Skeletal muscle tissue (tissue), 3 donors: ENCODE measurements at regions not wholly inside any gene's neighbourhood (a gene's known extent, or its start where the extent isn't known, plus 50 kb on each side); places are given as distances from the start of the nearest gene placed in this dataset.

Experiments used
- H3K27ac ChIP-seq: one replicate; pipeline ENCODE4 v1.7.0; 2013; ENCODE audit warnings: mild to moderate bottlenecking, low read depth, low read length, inconsistent platforms
- H3K27me3 ChIP-seq, 3 donors: one replicate each; pipeline ENCODE4 v1.7.0; 2013; ENCODE audit warnings: low read length in 3 of 3; ENCODE audit not compliant: control insufficient read depth in 3 of 3, insufficient read depth in 3 of 3
- H3K36me3 ChIP-seq, 3 donors: one replicate each; pipeline ENCODE4 v1.7.0; 2013; ENCODE audit warnings: low read length in 3 of 3; ENCODE audit not compliant: control insufficient read depth in 3 of 3, insufficient read depth in 3 of 3
- H3K4me1 ChIP-seq, 3 donors: one replicate each; pipeline ENCODE4 v1.7.0; 2013; ENCODE audit warnings: low read length in 3 of 3, mild to moderate bottlenecking in 3 of 3; ENCODE audit not compliant: control insufficient read depth in 3 of 3, insufficient read depth in 3 of 3
- H3K4me3 ChIP-seq, 3 donors: one replicate each; pipeline ENCODE4 v1.7.0; 2013; ENCODE audit warnings: low read length in 3 of 3
- H3K9ac ChIP-seq, 3 donors: one replicate each; pipeline ENCODE4 v1.7.0; 2013; ENCODE audit warnings: low read length in 3 of 3, mild to moderate bottlenecking in 3 of 3, moderate library complexity in 2 of 3, low read depth in 1 of 3
- H3K9me3 ChIP-seq, 3 donors: one replicate each; pipeline ENCODE4 v1.7.0; 2013; ENCODE audit warnings: low read length in 3 of 3; ENCODE audit not compliant: control insufficient read depth in 3 of 3
- donor health status: Osteomylitis.

DNA sequence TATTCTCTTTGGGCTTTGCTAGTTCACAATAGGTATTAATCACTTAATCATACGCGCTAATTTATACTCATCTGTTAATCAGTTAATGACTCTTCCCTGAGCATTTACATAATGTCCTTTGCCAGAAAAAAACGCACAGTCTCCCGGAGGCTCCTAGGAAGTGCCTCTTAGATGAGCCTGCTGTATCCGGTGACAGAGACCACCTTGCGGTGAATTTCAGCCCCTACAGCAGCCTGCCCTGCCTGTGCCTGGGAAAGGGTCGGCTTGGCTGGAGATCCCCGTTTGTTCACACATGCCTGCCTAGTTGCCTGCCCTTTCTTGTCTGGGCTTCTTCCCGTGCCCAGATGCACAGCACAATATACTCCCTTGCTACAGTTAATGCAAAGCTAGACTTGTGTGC, 152.9 kb downstream of the ZBTB18 start:
- peaks cover 0 to 4% (median 3%) of the 10 kb centered on the region in 3 donors for H3K4me1 ChIP-seq
- no peak overlapping the region for H3K27ac ChIP-seq
- no peak overlapping the region for H3K9ac ChIP-seq
- peaks cover 0 to 2% (median 0%) of the 10 kb centered on the region in 3 donors for H3K27me3 ChIP-seq
- H3K4me3 ChIP-seq, result no peak overlapping the region
- no peaks in the 10 kb centered on the region for H3K9me3 ChIP-seq
- no peaks in the 10 kb centered on the region for H3K36me3 ChIP-seq

DNA sequence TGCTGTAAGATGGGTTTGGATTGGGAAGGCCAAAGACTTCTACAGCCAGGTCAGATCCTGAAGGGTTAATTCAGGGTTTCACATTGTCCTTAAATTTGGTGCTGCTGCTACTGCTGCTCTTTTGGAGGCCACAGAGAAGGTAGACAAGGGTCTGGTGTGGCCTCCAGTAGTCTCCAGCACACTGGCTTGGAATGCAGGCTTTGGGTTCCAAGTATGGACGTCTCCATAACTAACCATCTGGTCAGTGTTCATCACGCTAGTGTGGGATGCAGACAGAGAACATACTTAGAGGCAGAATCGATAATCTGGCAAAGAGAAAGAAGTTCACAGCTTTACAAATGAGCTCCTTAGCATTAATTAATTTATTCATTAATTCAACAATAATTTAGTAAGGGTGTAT, 154.1 kb downstream of the ZBTB18 start:
- Histone ChIP-seq H3K9me3 (no peaks in the 10 kb centered on the region), H3K4me1 (peaks cover 0 to 3% (median 0%) of the 10 kb centered on the region in 3 donors), H3K9ac (no peak overlapping the region), H3K36me3 (no peaks in the 10 kb centered on the region), H3K27me3 (peaks cover 0 to 2% (median 0%) of the 10 kb centered on the region in 3 donors), H3K4me3 (no peak overlapping the region), H3K27ac (no peak overlapping the region)

DNA sequence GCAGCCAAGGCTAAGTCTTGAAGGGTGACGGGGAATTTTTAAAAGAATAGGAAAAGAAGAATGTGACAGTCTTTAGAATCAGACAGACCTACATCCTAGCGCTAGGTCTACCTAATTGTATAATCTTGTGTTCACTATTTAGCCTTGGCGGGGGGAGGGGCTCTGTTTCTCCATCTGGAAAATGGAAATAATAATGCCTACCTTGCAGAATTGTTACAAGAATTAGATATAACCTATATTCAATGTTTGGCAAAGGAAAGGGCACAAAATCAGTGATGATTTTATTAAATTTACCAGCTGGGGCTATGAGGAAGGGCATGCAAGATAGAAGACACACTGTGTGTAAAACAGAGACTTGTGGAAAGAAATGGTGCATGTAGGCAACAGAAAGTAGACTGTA, 154.8 kb downstream of the ZBTB18 start:
- H3K4me3 ChIP-seq, result no peak overlapping the region

DNA sequence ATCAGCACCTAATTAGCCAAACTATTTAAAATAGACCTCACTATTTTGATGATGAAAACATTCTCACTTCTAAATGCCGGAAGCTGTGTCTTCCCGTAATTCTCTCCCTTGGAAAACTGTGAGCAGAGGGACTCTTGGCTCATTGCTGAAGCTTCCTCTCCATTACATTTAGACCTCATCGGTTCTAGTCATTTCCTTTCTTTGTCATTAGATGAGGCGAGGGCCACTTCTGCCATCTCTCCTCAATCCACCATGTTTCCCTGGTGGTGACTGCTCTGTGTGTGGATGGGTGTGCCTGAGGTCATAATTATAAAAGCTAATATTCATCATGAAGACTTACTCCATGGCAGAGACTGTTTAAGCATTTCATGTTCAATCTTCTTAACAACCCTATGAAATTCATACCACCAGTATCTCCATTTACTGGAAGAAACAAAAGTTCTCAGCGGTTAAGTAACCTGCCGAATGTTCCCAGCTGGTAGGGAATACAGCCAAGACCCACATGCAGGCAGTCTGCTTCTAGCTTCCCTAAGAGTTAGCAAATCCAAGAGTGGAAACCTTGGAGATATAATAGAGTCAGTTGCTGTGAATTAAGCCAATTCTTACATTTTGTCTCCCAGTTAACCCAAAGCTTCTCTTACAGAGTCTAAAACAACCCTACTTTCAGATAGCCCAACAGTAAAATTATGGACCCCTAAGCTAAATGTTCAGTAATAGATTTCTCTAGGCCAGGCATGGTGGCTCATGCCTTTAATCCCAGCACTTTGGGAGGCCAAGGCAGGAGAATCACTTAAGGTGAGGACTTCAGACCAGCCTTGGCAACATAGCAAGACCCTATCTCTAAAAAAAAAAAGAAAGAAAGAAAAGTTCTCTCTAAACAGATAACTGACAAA, 156.2 kb downstream of the ZBTB18 start:
- Histone ChIP-seq H3K4me3 (no peak overlapping the region), H3K4me1 (peaks cover 4 to 18% (median 11%) of the 10 kb centered on the region in 3 donors), H3K27ac (peak overlapping the region; percentile 31), H3K9me3 (no peaks in the 10 kb centered on the region), H3K36me3 (no peaks in the 10 kb centered on the region), H3K9ac (no peak overlapping the region), H3K27me3 (peaks cover 0 to 2% (median 0%) of the 10 kb centered on the region in 3 donors)

More for the DNA sequence above, 154.8 kb downstream of the ZBTB18 start:
- Histone ChIP-seq H3K27ac (no peak overlapping the region), H3K4me1 (peaks cover 0 to 5% (median 0%) of the 10 kb centered on the region in 3 donors), H3K36me3 (no peaks in the 10 kb centered on the region), H3K9me3 (no peaks in the 10 kb centered on the region), H3K27me3 (peaks cover 0 to 2% (median 0%) of the 10 kb centered on the region in 3 donors), H3K9ac (no peak overlapping the region)

DNA sequence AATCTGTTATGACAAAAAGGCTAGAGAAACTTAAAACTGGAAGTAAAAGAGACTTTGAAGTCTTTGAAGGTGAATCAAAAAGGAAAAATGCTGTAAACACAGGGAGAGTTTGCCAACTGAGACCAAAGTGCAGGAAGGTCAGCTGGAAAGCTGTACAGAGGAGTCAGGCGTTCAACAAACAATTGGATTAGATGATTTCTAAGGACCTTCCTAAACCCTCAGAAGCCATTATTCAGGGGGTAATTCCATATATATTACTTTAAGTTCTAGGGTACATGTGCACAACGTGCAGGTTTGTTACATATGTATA, 156.8 kb downstream of the ZBTB18 start:
- Histone ChIP-seq H3K27me3 (peaks cover 0 to 2% (median 0%) of the 10 kb centered on the region in 3 donors), H3K9ac (no peak overlapping the region), H3K36me3 (no peaks in the 10 kb centered on the region), H3K4me1 (peaks cover 7 to 23% (median 13%) of the 10 kb centered on the region in 3 donors), H3K4me3 (no peak overlapping the region), H3K27ac (no peak overlapping the region), H3K9me3 (no peaks in the 10 kb centered on the region)

DNA sequence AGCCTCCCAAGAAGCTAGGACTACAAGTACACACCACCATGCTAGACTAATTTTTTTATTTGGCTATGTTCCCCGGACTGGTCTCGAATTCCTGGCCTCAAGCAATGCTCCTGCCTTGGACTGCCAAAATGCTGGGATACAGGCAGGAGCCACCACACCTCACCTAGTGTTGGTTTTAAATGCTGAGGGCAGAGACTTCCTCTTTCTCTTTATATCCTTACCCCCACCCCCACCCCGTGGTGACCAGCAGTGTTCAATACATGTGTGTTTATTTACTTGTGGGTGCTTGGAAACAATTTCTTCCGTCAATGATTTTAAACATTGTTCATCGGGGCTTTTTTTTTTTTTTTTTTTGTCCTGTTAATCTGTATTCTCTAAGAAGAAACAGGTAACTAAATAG, 158.9 kb downstream of the ZBTB18 start:
- Histone ChIP-seq H3K27ac (no peak overlapping the region), H3K9me3 (no peaks in the 10 kb centered on the region)

DNA sequence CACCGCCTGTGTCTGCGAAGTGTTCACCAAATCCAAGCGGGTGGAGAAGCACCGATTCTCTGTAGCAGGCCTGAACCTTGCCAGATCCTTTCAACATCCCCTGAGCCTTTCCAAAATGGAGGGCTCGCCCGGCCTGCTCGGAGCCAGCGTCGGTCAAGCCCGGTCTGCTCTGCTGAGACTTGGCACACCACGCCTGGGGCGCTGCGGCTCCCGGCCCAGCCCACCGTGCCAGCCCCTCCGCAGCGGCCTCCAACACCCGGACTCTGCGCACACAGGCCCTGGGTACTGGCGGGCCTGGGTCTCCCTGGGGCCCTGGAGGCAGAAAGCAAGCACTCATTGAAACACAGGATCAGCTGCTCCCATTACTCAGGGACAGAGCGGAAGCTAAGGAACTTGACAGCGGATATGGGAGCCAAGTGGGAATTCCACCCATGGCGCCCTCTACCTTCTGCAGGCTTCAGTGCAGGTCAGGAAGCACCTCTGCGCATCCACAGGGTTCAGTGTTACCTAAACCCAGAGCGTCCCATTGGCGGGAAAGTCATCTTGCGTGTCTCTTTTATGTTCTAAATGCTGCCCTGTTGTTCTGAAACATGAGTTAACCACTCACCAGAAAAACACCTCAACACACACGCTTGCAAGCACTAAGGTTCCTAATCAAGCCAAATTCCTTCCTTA, 159.9 kb downstream of the ZBTB18 start:
- no peaks in the 10 kb centered on the region for H3K36me3 ChIP-seq
- peak overlapping the region; percentile 41 for H3K27ac ChIP-seq
- no peaks in the 10 kb centered on the region for H3K9me3 ChIP-seq
- peaks cover 0 to 2% (median 0%) of the 10 kb centered on the region in 3 donors for H3K27me3 ChIP-seq
- H3K4me1 ChIP-seq, result peaks cover 17 to 35% (median 25%) of the 10 kb centered on the region in 3 donors
- peak overlapping the region in 1 of 3 donors; percentile 32 for H3K4me3 ChIP-seq
- H3K9ac ChIP-seq, result no peak overlapping the region

More for the DNA sequence above, 158.9 kb downstream of the ZBTB18 start:
- Histone ChIP-seq H3K9ac (no peak overlapping the region), H3K4me3 (no peak overlapping the region), H3K36me3 (no peaks in the 10 kb centered on the region), H3K4me1 (peaks cover 17 to 35% (median 25%) of the 10 kb centered on the region in 3 donors), H3K27me3 (peaks cover 0 to 2% (median 0%) of the 10 kb centered on the region in 3 donors)

DNA sequence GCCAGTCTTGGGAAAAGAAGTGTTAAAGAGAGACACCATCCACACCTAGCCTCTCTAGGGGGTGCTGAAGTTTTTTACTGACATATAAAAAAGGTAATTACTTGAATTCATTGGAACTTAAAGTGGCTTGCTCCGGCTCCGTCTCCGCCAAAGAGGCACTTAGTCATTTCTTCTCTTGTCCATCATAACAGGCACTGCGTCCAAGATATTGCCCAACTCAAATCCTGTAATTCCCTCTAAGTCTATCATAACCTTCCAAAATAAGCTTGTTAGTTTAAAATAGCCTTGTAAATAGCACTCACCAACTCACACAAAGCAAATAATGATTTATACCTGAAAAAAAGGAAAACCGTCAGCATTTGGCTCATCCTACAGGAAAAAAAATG, 160.5 kb downstream of the ZBTB18 start:
- peak overlapping the region in 1 of 3 donors; percentile 32 for H3K4me3 ChIP-seq
- H3K4me1 ChIP-seq, result peaks cover 17 to 35% (median 25%) of the 10 kb centered on the region in 3 donors
- H3K9me3 ChIP-seq, result no peaks in the 10 kb centered on the region
- no peak overlapping the region for H3K9ac ChIP-seq
- H3K27ac ChIP-seq, result peak overlapping the region; percentile 39
- H3K36me3 ChIP-seq, result no peaks in the 10 kb centered on the region
- no peaks in the 10 kb centered on the region for H3K27me3 ChIP-seq

DNA sequence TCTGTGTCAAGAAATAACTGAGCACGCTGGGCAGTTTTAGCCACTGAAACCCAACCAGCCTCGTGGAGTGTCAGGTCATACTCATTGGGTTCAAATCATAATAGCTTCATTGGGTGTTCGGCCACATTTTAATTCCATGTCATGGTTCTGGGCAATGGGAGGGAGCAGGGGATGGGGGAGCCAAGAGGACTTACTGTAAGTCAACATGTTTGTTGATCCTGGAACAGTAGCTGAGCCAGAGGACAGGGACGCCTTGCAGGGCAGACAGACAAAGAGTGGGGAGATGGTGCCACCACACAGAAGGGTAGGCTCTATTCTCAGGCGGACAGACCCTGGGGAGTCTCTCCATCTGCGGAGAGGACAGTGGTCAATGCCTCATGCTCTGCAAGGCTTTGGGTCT, 161.1 kb downstream of the ZBTB18 start:
- Histone ChIP-seq H3K4me3 (no peak overlapping the region), H3K27ac (no peak overlapping the region), H3K9ac (no peak overlapping the region), H3K27me3 (no peaks in the 10 kb centered on the region), H3K4me1 (peaks cover 17 to 35% (median 25%) of the 10 kb centered on the region in 3 donors), H3K9me3 (no peaks in the 10 kb centered on the region), H3K36me3 (no peaks in the 10 kb centered on the region)
